ENCODE measurements at regions not wholly inside any gene's neighbourhood (a gene's known extent, or its start where the extent isn't known, plus 50 kb on each side); places are given as distances from the start of the nearest gene placed in this dataset.

DNA sequence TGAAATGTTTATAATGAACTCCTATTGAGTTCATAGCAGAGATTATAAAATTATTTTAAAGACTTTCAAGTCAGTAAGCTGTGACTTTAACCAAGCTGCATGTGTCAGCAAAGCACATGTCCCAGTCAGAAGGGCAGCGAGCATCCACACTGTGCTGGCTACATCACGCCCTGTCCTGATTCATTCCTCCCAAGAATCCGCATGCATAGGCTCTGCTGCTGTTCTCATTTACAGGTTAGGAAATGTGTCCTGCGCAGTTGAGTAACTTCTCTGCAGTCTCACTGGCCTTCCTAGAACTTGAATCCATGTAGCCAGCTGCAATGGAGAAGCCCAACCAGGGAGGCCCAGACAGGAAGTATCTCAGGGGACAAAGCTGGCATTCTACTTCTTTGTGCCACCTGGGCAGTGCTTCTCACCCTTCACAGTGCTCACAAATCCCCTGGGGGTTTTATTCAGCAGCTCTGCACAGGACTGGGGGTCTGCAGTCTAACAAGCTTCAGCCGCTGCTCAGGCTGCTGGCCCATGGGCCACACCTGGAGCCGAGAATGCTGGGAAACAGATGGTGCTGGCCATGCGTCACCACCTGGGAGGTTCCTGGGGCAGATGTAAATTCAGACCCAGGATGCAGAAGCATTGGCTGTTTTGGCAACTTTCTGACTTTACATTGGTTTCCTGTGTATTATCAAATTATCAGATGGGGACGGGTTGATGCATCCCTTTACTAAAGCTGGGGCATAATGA lies 192.8 kb upstream of the GDF10 start:
- DNase-seq = no peak

GRCh38 chr10:47109906-47110305 lies 190.1 kb upstream of the GDF10 start:
- no peak for DNase-seq

GRCh38 chr10:47111329-47111862 lies 188.6 kb upstream of the GDF10 start:
- no peak for DNase-seq

GRCh38 chr10:47112612-47113011 lies 187.4 kb upstream of the GDF10 start:
- no peak for DNase-seq

DNA sequence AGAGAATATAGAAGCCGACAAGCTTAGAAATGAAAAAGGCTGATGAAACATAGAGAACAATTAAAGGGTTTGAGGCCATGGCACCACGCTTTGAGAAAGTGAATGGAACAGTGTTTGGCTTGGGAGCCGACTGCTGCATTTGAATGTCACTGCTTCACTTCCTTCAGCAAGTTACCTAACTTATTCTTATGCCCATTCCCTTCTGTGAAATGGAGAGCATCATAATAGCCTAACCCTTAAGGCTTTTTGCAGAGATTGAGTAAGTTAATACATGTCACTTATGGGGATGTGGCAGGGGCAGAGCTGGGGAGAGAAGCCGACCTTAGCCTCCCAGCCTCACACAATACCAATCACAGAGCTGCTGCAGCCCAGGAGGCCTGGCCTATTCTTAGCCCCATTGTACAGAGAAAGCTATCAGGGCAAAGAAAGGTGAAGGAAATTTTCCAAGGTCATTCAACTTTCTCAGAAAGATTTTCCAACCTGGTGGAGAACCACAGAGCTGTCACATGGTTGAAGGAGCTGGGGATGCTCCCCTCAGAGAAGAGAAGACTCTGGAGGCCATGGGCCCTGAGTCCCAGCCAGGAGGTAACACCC lies 186.0 kb upstream of the GDF10 start:
- DNase-seq = no peak

GRCh38 chr10:47114680-47115186 lies 185.3 kb upstream of the GDF10 start:
- DNase-seq = no peak

DNA sequence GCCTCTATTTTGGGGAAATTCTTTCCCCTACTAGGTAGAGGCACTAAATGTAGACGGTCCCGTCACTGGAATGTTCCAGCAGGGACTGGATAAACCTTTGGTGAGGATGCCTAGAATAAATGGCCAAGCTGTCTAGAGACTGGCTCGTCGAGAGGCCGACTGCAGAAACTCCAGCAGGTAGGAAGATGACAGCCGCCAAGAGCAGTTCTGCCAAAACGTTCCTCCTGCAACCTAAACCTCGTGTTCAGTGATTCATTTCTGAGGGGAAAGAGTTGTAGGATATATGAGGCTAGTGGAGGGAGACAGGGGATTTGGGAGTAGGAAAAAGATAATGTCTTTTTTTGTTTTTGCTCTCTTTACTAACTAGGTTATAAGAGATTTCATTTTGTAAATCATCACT lies 184.7 kb upstream of the GDF10 start:
- DNase-seq = no peak

- no peak for DNase-seq
Observed at GRCh38 chr10:47116445-47116844, 183.6 kb upstream of the GDF10 start.

DNA sequence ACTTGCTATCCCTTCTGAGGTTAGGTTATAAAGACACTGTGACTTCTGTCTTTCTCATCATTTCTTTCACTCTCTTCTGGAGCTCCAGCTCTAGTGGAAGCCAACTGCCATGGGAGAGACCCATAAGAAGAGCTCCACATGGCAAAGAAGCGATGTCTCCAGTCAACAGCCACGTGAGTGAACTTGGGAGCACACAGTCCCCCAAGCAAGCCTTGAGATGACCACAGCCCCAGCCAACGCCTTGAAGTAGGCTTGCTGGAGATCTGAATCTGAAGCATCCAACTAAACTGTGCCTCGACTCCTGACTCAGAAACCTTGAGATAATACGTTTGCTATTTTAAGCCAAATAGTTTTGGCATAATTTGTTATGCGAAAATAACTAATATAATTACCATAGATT lies 181.7 kb upstream of the GDF10 start:
- DNase-seq = no peak

DNA sequence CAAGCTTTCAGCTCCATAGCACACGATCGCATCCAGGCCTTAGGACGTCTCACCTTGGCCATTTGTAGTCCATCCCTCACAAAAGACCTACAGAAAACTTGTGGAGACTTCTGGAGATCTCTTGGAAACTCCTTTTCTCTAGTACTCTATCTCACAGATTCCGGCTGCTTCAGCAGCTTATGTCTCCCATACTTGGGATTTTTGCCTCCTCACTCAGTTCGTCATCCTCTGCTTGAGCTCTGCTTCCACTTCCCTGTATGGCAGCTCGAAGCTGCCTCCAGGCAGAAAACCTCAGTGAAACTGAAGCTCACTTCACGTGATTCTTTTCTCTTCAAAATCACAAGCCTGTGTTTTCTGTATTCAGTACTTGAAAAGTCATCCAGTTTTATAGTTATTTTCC lies 178.7 kb upstream of the GDF10 start:
- no peak for DNase-seq

DNA sequence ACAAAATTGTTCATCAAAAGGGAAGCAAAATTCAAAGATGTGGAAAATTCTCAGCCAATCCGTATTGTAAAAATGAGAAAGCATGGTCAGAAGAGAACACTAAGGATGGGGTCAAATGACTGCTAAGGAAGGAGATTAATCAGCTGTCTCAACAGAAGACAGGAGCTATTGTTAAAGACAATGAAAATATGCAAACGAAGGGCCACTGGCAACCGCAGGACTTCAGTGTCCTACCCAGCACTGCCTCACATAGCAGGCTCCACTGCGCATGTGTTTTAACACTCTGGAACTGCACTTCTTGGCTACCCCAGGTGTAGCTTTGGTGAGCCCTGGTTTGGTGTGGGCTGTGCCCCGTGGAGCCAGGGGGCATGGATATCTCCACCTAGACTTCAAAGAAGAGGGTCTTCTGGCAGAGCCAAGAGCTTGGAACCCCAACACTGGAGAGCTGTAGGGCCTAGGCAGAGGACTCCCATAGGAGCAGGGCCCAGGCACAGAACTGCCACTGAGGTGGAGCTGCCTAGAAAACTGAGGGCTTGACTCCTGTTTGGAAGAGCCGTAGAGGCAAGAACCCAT lies 176.2 kb upstream of the GDF10 start:
- no peak for DNase-seq

GRCh38 chr10:47127188-47127785 lies 172.7 kb upstream of the GDF10 start:
- no peak for DNase-seq

DNA sequence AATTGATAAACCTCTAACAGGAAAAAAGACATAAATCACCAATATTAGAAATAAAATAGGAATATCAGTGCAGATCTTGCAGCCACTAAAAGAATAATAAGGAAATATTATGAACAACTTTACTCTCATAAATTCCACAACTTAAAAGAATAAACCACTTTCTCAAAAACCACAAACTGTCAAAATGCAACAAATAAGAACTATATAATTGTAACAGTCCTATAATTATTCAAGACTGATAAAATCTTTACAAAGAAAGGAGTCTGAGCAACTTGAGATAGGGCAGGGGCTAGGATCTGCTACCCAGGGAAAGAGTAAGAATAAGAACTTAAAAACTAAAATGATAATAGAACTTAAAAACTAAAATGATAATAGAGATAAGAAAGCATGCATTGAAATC lies 169.5 kb upstream of the GDF10 start:
- no peak for DNase-seq

DNA sequence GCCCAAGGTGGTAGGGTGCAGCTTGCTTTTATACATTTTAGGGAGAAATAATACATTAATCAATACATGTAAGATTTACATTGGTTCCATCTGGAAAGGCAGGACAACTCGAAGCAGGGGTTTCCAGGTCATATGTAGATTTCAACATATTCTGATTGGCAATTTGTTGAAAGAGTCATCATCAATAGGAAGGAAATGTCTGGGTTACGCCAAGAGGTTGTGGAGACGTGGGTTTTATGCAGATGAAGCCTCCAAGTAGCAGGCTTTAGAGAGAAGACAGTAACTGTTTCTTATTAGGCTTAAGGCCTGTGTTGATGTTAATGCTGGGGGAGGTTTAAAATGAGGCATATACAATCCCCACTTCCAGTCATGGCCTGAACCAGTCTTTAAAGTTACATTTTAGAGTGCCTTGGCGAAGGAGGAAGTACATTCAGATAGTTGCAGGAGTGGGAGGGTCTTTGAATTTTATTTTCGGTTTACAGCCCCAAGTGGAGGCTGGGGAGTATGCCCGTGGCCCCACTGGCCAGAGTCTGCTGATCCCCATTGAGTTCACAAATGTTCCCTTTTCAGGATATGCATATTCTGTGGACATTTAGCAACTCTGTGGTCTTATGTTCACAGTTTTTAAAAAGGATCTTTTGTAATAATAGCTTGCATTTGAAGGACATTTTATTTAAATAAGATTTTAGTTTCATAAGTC lies 166.0 kb upstream of the GDF10 start:
- no peak for DNase-seq

GRCh38 chr10:47136866-47137265 lies 163.1 kb upstream of the GDF10 start:
- no peak for DNase-seq

DNA sequence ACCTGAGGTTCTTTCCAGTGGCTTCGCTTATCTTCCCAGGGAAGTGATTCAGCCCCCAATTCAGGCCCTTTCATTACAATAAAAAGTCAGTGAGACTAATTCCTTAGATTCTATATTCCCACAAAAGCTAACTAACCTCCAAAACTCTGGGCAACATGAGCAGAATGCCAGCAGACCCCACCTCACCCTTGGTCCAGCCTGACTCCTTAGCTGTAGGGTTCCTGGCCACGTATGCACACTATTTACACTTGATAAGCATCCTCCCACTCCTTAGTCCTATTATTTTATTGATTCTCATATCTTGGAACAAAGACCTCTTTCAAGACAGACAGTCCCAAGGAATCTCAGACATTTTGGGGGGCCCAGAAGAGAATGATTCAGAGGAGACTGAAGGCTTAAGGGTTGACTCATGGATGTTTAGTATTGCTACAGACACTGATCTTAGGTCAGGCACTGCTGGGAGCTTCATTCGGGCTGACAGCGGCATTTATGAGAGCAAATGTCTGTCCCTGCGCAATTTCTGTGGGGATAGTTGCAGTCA lies 162.6 kb upstream of the GDF10 start:
- no peak for DNase-seq

DNA sequence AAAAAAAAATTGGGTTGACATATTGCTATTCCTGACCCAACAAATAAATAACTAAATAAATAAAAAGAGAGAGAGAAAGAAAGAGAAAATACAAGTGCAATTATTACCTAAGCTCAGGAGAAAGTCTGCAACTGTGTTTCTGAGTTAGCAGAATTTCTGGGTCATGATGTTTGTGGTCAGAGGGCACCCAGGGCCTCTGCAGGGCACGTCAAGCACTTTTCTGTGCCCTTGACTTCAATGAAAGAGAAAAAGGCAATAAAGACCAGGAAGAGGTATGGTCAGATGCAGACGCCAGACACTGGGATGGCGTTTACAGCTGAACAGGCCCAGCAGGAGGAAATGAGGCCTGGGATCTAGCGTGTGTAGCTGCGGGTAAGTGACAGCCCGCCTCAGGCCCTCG lies 160.9 kb upstream of the GDF10 start:
- DNase-seq = no peak

DNA sequence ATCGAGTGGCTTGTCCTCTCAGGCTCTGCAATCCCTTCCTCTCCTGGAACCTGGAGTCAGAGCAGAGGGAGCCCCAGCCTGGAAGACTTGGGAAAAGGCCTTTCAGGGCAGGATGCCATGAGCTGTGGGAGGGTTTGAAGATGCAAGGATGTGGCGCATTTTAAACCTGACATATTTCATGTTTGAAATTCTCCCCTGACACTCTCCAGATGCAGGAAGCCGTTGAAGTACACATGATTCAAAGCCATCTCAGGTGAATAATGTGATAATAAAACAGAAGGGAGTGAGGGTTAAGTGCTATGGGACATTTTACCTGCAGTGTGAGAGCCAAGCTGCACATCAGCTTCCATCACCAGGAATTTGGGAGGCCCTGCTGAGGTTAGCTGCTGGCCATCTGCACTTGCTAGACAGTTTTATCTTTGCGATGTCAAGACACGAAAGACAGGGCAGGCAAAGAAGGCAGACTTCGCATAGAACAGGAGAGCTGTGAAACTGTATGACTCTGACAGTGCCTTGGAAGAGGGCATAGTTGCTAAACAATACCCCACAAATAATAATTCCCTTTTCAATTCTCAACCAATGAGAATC lies 159.1 kb upstream of the GDF10 start:
- DNase-seq = no peak

DNA sequence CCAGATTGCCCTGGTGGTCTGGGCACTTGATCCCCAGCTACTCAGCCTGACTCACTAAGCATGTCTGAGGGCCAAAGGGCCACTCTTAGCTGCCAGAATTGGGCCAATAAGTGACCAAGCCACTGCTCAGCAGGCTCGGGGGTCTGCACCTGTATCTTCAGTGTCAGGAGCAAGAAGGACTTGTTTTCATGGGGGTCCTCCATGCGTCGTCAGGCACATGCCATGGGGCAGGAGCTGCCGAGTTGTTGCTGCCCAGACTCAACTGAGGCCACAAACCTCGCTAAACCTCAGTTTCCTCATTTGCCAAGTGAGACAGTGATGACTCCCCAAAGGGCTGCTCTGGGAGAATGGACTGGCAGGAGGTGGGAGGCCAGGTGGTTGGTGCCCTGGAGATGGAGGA lies 158.6 kb upstream of the GDF10 start:
- no peak for DNase-seq

- no peak for DNase-seq
Observed at GRCh38 chr10:47143072-47143471, 156.9 kb upstream of the GDF10 start.

DNA sequence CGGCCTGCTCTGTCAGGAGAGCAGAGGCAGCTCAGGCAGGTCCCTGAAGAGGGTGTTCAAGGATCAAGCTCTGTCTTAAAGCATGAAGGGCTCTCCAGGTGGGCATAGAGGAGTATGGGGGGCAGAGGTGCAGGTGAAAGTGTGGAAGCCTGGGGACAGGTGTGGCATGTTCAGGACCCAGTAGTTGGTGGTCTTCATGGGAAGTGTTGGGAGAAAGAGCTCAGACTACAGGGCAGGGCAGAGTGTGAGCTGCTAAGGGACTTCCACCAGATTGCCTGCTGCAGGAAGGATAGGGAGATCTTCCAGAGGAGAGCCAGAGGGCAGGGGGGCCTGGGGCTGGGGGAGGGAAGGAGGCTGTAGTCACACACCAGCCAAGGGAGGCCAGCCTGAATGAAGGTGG lies 156.5 kb upstream of the GDF10 start:
- DNase-seq = no peak

DNA sequence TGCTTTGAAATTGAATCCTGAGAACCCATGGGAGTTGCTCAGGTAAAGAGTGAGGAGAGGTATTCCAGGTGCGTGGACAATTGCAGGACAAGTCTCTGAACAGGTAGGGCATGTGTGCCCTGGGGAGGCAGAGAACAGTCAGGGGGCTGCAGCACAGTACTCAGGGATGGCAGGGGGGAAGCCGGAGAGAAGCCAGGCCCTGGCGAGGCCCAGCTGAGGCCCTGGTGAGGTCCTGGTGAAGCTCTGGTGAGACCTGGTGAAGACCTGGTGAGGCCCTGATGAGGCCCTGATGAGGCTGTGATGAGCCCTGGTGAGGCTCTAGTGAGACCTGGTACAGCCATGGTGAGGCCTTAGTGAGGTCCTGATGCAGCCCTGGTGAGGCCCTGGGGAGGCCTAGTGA lies 155.5 kb upstream of the GDF10 start:
- DNase-seq = no peak

Measured in RPMI8226 (cell line).